ENCODE measurements at regions not wholly inside any gene's neighbourhood (a gene's known extent, or its start where the extent isn't known, plus 50 kb on each side); places are given as distances from the start of the nearest gene placed in this dataset.

- TF ChIP-seq ARNT (IDR thresholded peaks at IDR 0.05) (no peak), ELF4 (IDR thresholded peaks at IDR 0.05) (no peak)
These were observed 172.6 kb upstream of the BET1 start for GRCh38 chr7:94176694-94177200.
